ENCODE measurements at regions not wholly inside any gene's neighbourhood (a gene's known extent, or its start where the extent isn't known, plus 50 kb on each side); places are given as distances from the start of the nearest gene placed in this dataset.

- DNase-seq (ENCODE audit: low read depth), result no peak
- no peak overlapping the region for H3K4me3 ChIP-seq (replicated peaks; ENCODE audit: low read depth, low read length)
- TF ChIP-seq CTCF (IDR thresholded peaks at IDR 0.05; ENCODE audit: low read length, missing control alignments), result no peak
Observed at GRCh38 chr3:34858067-34858660, 781.2 kb upstream of the ARPP21 start.

- no peak for TF ChIP-seq CTCF (IDR thresholded peaks at IDR 0.05; ENCODE audit: low read length, missing control alignments)
- no peak overlapping the region for H3K4me3 ChIP-seq (replicated peaks; ENCODE audit: low read depth, low read length)
- peak; percentile 36 for DNase-seq (ENCODE audit: low read depth)
Observed at GRCh38 chr3:34859746-34860145, 779.6 kb upstream of the ARPP21 start.

- TF ChIP-seq CTCF (IDR thresholded peaks at IDR 0.05; ENCODE audit: low read length, missing control alignments), result no peak
- no peak overlapping the region for H3K4me3 ChIP-seq (replicated peaks; ENCODE audit: low read depth, low read length)
- no peak for DNase-seq (ENCODE audit: low read depth)
Observed at GRCh38 chr3:34862456-34862855, 776.9 kb upstream of the ARPP21 start.

- no peak for DNase-seq (ENCODE audit: low read depth)
- TF ChIP-seq CTCF (IDR thresholded peaks at IDR 0.05; ENCODE audit: low read length, missing control alignments), result no peak
- no peak overlapping the region for H3K4me3 ChIP-seq (replicated peaks; ENCODE audit: low read depth, low read length)
Observed at GRCh38 chr3:34863485-34863884, 775.8 kb upstream of the ARPP21 start.

- DNase-seq (ENCODE audit: low read depth), result peak; percentile 43
- H3K4me3 ChIP-seq (replicated peaks; ENCODE audit: low read depth, low read length), result no peak overlapping the region
- TF ChIP-seq CTCF (IDR thresholded peaks at IDR 0.05; ENCODE audit: low read length, missing control alignments), result no peak
Observed at GRCh38 chr3:34864011-34864410, 775.3 kb upstream of the ARPP21 start.

GRCh38 chr3:34865346-34865745, 774.0 kb upstream of the ARPP21 start:
- no peak overlapping the region for H3K4me3 ChIP-seq (replicated peaks; ENCODE audit: low read depth, low read length)
- DNase-seq (ENCODE audit: low read depth), result no peak
- no peak for TF ChIP-seq CTCF (IDR thresholded peaks at IDR 0.05; ENCODE audit: low read length, missing control alignments)

GRCh38 chr3:34868935-34869334, 770.4 kb upstream of the ARPP21 start:
- DNase-seq (ENCODE audit: low read depth), result no peak
- no peak for TF ChIP-seq CTCF (IDR thresholded peaks at IDR 0.05; ENCODE audit: low read length, missing control alignments)
- H3K4me3 ChIP-seq (replicated peaks; ENCODE audit: low read depth, low read length), result no peak overlapping the region

All from fibroblast of pulmonary artery (primary cell).